K562 (cell line): ENCODE measurements at regions not wholly inside any gene's neighbourhood (a gene's known extent, or its start where the extent isn't known, plus 50 kb on each side); places are given as distances from the start of the nearest gene placed in this dataset.

Source experiments
- ATAC-seq: fragments of 200-7000 bp; cut with Tn5 transposase; 3 replicates; pipeline ENCODE4 v1.9.1; 2020; ENCODE audit warnings: moderate library complexity
- BruUV-seq: library from RNA; stranded (reverse); fragments of 400-500 nt; replicated peaks from 2 replicates; lab custom pipeline; 2021; lab: Mats Ljungman, UMichigan
- CTCF ChIA-PET: fragments of 300-600 bp; formaldehyde crosslinking; extraction: SDS; loops from one replicate; lab custom pipeline; 2021; ENCODE audit warnings: low intra/inter-chr PET ratio; lab: Yijun Ruan, JAX
- POLR2A ChIA-PET: fragments of 300-600, 350-650 bp; sonication (Branson Sonifier 250); formaldehyde crosslinking; extraction: SDS; loops from one replicate; lab custom pipeline; 2021; ENCODE audit warnings: antibody characterized with exemption, inconsistent platforms; lab: Yijun Ruan, JAX
- DNase-seq, 4 experiments: peaks; one replicate each; pipeline versions ENCODE4 v3.0.0 to v3.0.0-alpha.2; 2011 to 2018; ENCODE audit warnings: low spot score in 3 of 4, mixed read lengths in 3 of 4; ENCODE audit errors: extremely low read depth in 1 of 4
- FAIRE-seq: peaks from 2 replicates; lab custom pipeline; 2011; peaks lifted over from hg19 to GRCh38; lab: Jason Lieb, UNC
- H2AFZ ChIP-seq: 2 replicates; pipeline ENCODE4 v1.6.0; 2011; ENCODE audit warnings: low read depth, low read length, control low read depth, inconsistent platforms
- H3K27ac ChIP-seq: fragments of 200-600 bp; 3 replicates; pipeline ENCODE4 v1.8.0; 2011; ENCODE audit warnings: low read depth, mild to moderate bottlenecking, control low read depth, inconsistent platforms, low read length, moderate library complexity, mixed read lengths; ENCODE audit errors: extremely low read depth
- H3K27me3 ChIP-seq, 2 experiments: fragments of 300-600 bp in 1 of 2; 2 replicates in 1 of 2; 3 replicates in 1 of 2; pipeline versions ENCODE4 v1.6.0 to v1.8.0; 2011; ENCODE audit warnings: inconsistent platforms in 2 of 2, low read length in 2 of 2, mild to moderate bottlenecking in 1 of 2, mixed read lengths in 1 of 2, moderate library complexity in 1 of 2; ENCODE audit not compliant: control insufficient read depth in 2 of 2, insufficient read depth in 2 of 2
- H3K36me3 ChIP-seq: fragments of 300-600 bp; 3 replicates; pipeline ENCODE4 v1.8.0; 2011; ENCODE audit warnings: mild to moderate bottlenecking, low read length, inconsistent platforms; ENCODE audit not compliant: control insufficient read depth, insufficient read depth
- H3K4me1 ChIP-seq, 2 experiments: fragments of 200-600 bp in 1 of 2; replicated peaks in 1 of 2; 2 replicates in 1 of 2; 3 replicates in 1 of 2; pipeline versions ENCODE4 v1.5.1 to v1.8.0; 2011; ENCODE audit warnings: inconsistent platforms in 2 of 2, low read length in 2 of 2, mild to moderate bottlenecking in 1 of 2, mixed read lengths in 1 of 2, moderate library complexity in 1 of 2; ENCODE audit not compliant: control insufficient read depth in 2 of 2, insufficient read depth in 2 of 2
- H3K4me2 ChIP-seq: 2 replicates; pipeline ENCODE4 v1.6.1; 2011; ENCODE audit warnings: low read length, control low read depth, inconsistent platforms, mixed read lengths; ENCODE audit not compliant: insufficient read depth
- H3K4me3 ChIP-seq: fragments of 200-600 bp; sonication (generic), shearing (Covaris generic); 2 replicates; pipeline ENCODE4 v1.5.1; 2016; ENCODE audit warnings: control low read depth, inconsistent platforms
- H3K79me2 ChIP-seq: fragments of 200-600 bp; 3 replicates; pipeline ENCODE4 v1.8.0; 2011; ENCODE audit warnings: low read length, inconsistent platforms; ENCODE audit not compliant: control insufficient read depth, insufficient read depth
- H3K9ac ChIP-seq, 2 experiments: 2 replicates each; pipeline versions ENCODE4 v1.6.0 to v1.6.1; 2011; ENCODE audit warnings: low read depth in 2 of 2, low read length in 2 of 2, control low read depth in 1 of 2, inconsistent platforms in 1 of 2, mild to moderate bottlenecking in 1 of 2, mixed read lengths in 1 of 2; ENCODE audit not compliant: insufficient read depth in 1 of 2
- H3K9me1 ChIP-seq: one replicate; pipeline ENCODE4 v1.6.0; 2011; ENCODE audit warnings: inconsistent platforms, mild to moderate bottlenecking, low read length, moderate library complexity; ENCODE audit not compliant: control insufficient read depth, insufficient read depth
- H3K9me3 ChIP-seq: replicated peaks from 2 replicates; pipeline ENCODE4 v1.5.1; 2011; ENCODE audit warnings: low read depth, low read length, inconsistent platforms; ENCODE audit not compliant: control insufficient read depth, insufficient read depth
- H4K20me1 ChIP-seq: replicated peaks from 2 replicates; pipeline ENCODE4 v1.6.1; 2011; ENCODE audit warnings: low read length, inconsistent platforms, mixed read lengths; ENCODE audit not compliant: control insufficient read depth, insufficient read depth
- COPS2 ChIP-seq: fragments of 450-650 bp; conservative IDR thresholded peaks from 2 replicates; pipeline ENCODE4 v1.6.1; 2016; ENCODE audit warnings: mild to moderate bottlenecking, moderate library complexity
- EWSR1 ChIP-seq: fragments of 450-650 bp; IDR thresholded peaks from 2 replicates; pipeline ENCODE4 v1.6.1; 2018; ENCODE audit warnings: borderline replicate concordance, mild to moderate bottlenecking, low read depth, moderate library complexity; ENCODE audit not compliant: partially characterized antibody
- FOSL1 ChIP-seq: fragments of 200-800 bp; sonication (Bioruptor generic); conservative IDR thresholded peaks from 2 replicates; pipeline ENCODE4 v1.6.1; 2016; ENCODE audit warnings: missing genetic modification characterization, missing compliant biosample characterization
- HNRNPH1 ChIP-seq: fragments of 200-400 bp; formaldehyde crosslinking; optimal IDR thresholded peaks from 2 replicates; pipeline ENCODE3; 2017; ENCODE audit warnings: low read depth, mild to moderate bottlenecking, low read length, moderate library complexity
- KDM1A ChIP-seq, 2 experiments: fragments of 450-650 bp; IDR thresholded peaks; 2 replicates each; pipeline ENCODE4 v1.6.1; 2016; ENCODE audit warnings: mild to moderate bottlenecking in 2 of 2
- PHF21A ChIP-seq: fragments of 450-650 bp; IDR thresholded peaks from 2 replicates; pipeline ENCODE4 v1.6.1; 2017; ENCODE audit warnings: low read depth, borderline replicate concordance
- RFX7 ChIP-seq: fragments of 250-450 bp; sonication (Bioruptor Pico); IDR thresholded peaks from 2 replicates; pipeline ENCODE4 v1.5.1; 2021; ENCODE audit warnings: mild to moderate bottlenecking
- STAT5A ChIP-seq: IDR thresholded peaks from 2 replicates; pipeline ENCODE4 v1.6.1; 2012; ENCODE audit warnings: low read length, inconsistent platforms, borderline replicate concordance
- TFAM ChIP-seq: fragments of 250-450 bp; sonication (Bioruptor Pico); conservative IDR thresholded peaks from 2 replicates; pipeline ENCODE4 v1.5.0; 2021; ENCODE audit warnings: mild to moderate bottlenecking, moderate library complexity
- TSC22D4 ChIP-seq: fragments of 450-650 bp; IDR thresholded peaks from 2 replicates; pipeline ENCODE4 v1.6.1; 2016; ENCODE audit warnings: missing genetic modification characterization, missing biosample characterization, control low read depth
- ZNF41 ChIP-seq: fragments of 250-450 bp; sonication (Bioruptor Pico); conservative IDR thresholded peaks from 2 replicates; pipeline ENCODE4 v1.4.0; 2020; ENCODE audit warnings: mild to moderate bottlenecking
- ZNF778 ChIP-seq: fragments of 450-650 bp; formaldehyde crosslinking; IDR thresholded peaks from 2 replicates; pipeline ENCODE4 v1.4.0; 2020; ENCODE audit warnings: mild to moderate bottlenecking, moderate library complexity
- ZNF830 ChIP-seq: fragments of 250-450 bp; sonication (Bioruptor Pico); IDR thresholded peaks from 2 replicates; pipeline ENCODE4 v1.5.0; 2021; ENCODE audit warnings: mild to moderate bottlenecking
- WGBS: fragments of 100-300 bp; shearing (Covaris generic); methylation state at CpG from one replicate; pipeline ENCODE4 v1.1.6; 2016; ENCODE audit warnings: low coverage, mixed read lengths; ENCODE audit not compliant: insufficient coverage; ENCODE audit errors: missing lambda C conversion rate; 5-methylcytosine and 5-hydroxymethylcytosine counted together
- in situ Hi-C: fragments of 300-500 bp; cut with MboI; formaldehyde crosslinking; loops from 4 replicates; pipeline ENCODE4 v1.15.0; 2018; ENCODE audit warnings: inconsistent platforms, mixed read lengths
- intact Hi-C: fragments of 100-400 bp; cut with micrococcal nuclease; formaldehyde crosslinking; loops from 2 replicates; pipeline ENCODE4 v1.14.2; 2022
- TF ChIP-seq, protein P1 (sequence below): fragments of 450-650 bp; IDR thresholded peaks from 2 replicates; pipeline ENCODE4 v1.6.1; 2016; ENCODE audit warnings: low read depth, mild to moderate bottlenecking, moderate library complexity
- TF ChIP-seq, protein P2 (sequence below): fragments of 250-450 bp; sonication (Bioruptor Pico); IDR thresholded peaks from 2 replicates; pipeline ENCODE4 v1.9.0; 2021; ENCODE audit warnings: mild to moderate bottlenecking
- TF ChIP-seq, protein P3 (sequence below): sonication (generic); formaldehyde crosslinking; IDR thresholded peaks from 2 replicates; pipeline ENCODE4 v1.8.1; 2023; ENCODE audit warnings: mild to moderate bottlenecking, missing genetic modification reagents

DNA sequence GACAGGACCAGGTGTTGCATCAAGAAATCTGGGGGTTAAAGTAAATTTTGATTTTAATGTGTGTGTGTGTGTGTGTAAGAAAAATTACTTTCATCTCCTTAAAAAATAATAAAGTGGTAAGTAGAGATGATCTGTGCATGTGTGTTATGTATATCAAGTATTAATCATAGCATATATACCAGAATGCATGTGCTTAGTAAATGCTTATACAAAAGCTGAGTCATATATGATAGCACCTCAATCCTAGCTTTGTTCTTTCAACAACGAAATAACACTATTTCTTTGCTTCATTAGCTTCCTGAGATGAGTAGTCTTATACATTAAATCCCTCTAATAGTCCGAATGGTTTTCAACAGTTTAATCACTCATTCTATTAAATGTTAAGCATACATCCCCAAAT lies 899.6 kb upstream of the ANO3 start:
- Histone ChIP-seq H2AFZ (no peak overlapping the region), H3K36me3 (no peaks in the 10 kb centered on the region), H3K79me2 (no peaks in the 10 kb centered on the region), H4K20me1 (no peaks in the 10 kb centered on the region), H3K9me3 (no peaks in the 10 kb centered on the region), H3K4me1 (no peaks in the 10 kb centered on the region), H3K9ac (no peak overlapping the region), H3K9me1 (no peaks in the 10 kb centered on the region), H3K27ac (no peak overlapping the region), H3K4me2 (no peak overlapping the region), H3K4me3 (no peak overlapping the region), H3K27me3 (no peaks in the 10 kb centered on the region)
- in situ Hi-C loops (no loop called here), intact Hi-C loops (no loop called here)
- FAIRE-seq (no peak), DNase-seq (no peak), ATAC-seq (no peak)
- WGBS = 0% methylated on average over 2 of the region's 2 CpGs
- BruUV-seq = no TSS peak
- TF ChIP-seq FOSL1 (tag) (no peak), STAT5A (no peak), EWSR1 (no peak), KDM1A (IDR thresholded peaks at IDR 0.05) (no peak), TSC22D4 (tag) (no peak), ZNF830 (CRISPR knock-in tag) (no peak), RFX7 (CRISPR knock-in tag) (no peak), ZNF778 (CRISPR knock-in tag) (no peak), HNRNPH1 (no peak), ZNF41 (no peak), PHF21A (no peak), COPS2 (no peak), TFAM (no peak)
- TF ChIP-seq, protein P1, sequence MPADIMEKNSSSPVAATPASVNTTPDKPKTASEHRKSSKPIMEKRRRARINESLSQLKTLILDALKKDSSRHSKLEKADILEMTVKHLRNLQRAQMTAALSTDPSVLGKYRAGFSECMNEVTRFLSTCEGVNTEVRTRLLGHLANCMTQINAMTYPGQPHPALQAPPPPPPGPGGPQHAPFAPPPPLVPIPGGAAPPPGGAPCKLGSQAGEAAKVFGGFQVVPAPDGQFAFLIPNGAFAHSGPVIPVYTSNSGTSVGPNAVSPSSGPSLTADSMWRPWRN = no peak
- TF ChIP-seq, protein P2, sequence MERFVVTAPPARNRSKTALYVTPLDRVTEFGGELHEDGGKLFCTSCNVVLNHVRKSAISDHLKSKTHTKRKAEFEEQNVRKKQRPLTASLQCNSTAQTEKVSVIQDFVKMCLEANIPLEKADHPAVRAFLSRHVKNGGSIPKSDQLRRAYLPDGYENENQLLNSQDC = no peak
- TF ChIP-seq, protein P3, sequence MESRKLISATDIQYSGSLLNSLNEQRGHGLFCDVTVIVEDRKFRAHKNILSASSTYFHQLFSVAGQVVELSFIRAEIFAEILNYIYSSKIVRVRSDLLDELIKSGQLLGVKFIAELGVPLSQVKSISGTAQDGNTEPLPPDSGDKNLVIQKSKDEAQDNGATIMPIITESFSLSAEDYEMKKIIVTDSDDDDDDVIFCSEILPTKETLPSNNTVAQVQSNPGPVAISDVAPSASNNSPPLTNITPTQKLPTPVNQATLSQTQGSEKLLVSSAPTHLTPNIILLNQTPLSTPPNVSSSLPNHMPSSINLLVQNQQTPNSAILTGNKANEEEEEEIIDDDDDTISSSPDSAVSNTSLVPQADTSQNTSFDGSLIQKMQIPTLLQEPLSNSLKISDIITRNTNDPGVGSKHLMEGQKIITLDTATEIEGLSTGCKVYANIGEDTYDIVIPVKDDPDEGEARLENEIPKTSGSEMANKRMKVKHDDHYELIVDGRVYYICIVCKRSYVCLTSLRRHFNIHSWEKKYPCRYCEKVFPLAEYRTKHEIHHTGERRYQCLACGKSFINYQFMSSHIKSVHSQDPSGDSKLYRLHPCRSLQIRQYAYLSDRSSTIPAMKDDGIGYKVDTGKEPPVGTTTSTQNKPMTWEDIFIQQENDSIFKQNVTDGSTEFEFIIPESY = no peak
- ChIA-PET POLR2A (no interaction called here), CTCF (no interaction called here)
